ENCODE measurements at regions not wholly inside any gene's neighbourhood (a gene's known extent, or its start where the extent isn't known, plus 50 kb on each side); places are given as distances from the start of the nearest gene placed in this dataset.

DNA sequence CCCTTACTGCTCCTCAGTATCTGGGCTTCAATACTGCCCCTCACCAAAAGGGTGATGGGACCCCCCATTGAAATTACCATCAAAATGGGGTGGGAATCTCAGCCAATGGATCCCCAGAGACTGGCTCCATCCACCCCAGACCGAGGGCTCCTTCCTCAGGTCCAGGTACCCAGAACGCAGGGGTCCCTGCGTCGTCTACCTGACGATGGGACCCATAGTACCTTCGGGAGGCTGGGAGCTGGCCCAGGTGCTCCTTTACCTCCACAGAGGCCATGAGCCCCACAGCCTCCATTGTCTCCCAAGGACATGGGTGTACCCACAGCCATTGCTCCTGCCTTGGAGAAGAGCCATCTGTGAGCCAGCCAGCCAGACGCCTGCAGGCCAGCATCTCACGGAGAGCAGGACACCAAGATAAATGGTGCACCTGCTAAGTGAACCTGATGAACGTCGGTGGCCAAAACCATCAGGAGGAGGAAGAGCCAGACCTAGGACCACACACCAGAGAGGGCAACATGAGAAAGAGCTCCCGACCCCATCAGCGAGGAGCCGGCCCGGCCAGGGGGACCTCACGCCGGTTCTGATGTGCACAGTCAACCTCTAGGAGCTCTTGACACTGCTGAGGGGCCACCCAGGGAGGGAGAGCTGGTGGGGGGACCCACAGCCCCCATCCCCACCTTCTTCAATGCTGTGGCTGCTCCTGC, 156.8 kb upstream of the SOX1 start:
- DNase-seq (ENCODE audit: low spot score): no peak

DNA sequence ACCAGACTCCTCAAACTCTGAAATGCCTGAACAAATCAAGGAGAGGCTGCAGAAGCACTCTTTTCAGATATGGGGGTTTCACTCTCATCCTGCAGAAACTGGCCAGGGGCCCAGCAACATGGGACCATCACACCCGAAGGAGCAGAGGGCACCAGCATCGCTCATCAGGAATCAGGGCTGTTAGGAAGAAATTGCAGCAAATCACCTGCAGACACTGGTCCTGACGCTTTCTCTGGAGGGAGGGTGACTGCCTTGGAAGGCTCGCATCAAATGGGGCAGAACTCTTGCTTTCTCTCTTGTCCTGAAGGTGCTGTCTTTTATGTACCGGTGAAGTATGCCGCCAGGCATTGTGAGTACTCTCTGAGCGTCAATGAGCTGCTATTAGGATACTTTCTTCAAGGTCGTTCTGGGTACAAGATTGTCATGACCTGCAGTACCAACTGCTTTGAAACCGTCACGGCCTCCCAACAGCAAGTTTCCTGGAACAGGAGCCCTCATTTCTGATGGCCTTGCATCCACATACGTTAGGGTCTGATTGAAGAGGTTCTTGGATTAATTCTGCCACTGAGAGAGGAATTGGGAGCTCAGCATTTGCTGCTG, 155.7 kb upstream of the SOX1 start:
- no peak for DNase-seq (ENCODE audit: low spot score)

DNA sequence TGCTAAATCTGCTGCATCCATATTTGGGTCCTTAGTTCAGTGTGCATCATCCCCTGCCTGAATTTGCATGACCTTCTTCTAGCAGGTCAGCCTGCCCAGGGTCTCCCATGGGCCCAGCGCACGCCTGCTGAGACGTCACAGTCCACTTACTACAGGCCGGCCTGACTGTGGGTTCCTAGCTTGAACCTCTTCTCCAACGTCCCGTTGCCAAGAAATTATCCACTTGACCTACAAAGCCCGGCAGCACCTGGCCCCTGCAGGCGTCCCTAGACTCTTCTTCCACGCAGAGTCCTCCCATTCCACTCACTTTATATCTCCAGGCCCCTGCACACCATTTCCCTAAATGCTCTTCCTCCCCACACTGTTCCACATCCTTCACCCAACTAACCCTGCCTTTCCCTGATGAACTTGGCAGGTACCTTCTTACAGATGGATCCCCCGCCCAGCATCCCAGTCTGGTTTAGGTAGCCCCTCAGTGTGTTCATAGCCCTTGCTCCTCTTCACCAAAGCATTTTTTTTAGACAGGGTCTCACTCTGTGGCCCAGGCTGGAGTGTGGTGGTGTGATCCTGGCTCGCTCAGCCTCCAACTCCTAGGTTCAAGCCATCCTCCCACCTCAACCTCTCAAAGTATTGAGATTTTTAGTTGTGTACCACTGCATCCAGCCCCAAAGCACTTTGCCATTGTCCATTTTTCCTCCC, 155.0 kb upstream of the SOX1 start:
- no peak for DNase-seq (ENCODE audit: low spot score)

DNA sequence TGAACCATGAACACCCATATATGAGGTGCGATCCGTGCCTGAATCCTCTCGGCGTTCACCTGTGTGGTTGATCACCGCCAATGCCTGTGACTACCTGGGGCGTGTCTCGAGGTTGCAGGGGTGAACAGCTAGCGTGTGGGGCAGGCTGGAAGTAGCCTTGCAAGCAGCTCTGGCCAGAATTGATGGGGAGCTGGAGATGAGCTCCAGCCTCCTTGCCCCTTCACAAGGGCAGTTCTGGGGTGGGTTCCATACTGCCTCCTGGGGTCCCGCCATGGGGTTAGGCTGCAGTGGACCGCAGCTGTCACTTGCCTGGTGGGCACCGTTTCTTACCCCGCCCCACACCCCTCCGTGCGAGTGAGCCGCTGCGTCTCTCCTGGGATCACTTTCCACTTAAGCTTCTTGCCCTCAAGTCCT, 154.5 kb upstream of the SOX1 start:
- no peak for DNase-seq (ENCODE audit: low spot score)

DNA sequence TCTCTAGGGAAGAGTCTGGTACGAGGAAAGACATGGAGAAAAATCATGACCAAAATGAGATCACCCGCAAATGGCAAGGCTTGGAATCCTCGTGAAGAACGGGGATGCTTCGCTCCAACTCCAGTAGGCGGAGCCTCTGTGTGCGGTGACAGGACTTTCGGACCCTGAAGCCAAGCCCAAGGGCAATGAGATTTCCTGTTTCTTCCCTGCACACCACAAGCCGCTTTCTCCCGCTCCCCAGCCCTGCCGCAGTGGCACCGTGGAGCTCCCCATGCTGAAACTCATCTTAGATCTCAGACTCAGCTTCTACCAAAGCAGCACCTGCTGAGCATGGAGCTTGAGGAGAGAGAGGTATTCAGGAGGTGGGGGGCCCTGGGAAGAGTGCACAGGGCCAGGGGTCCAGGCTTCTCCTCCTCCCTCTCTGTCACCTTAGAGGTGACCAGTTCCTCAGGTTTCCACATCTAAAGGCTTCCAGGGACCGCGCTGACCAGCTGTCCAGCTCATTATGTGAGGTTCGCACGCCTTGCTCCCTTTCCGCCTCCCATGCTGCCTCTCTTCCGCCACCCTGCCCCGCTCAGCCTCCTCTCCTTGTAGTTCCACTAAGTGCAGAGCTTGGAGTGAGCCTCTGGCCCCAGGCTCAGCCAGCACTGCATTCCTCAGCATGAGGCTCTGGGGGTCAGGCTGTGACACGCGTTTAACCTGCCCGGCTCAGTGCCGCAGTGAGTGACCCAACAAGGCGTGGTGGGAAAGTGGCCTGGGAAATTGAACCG, 153.8 kb upstream of the SOX1 start:
- no peak for DNase-seq (ENCODE audit: low spot score)

DNA sequence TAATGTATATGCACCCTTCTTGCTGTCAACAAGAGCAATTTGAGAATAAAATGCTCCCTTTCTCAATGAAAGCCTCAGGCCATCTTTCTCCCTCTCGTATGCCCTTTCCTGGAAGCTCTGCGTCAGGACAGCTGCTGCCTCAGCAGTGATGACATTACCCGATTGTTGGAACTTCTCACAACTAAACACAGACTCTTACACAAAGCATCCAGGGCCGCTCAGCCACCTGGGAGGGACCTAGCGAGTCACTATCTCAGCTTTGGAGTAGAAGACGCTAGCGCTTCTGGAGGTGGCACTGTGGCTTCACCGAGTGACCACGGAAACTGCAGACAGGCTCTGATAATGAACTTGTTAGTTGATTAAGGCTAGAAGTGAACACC, 153.2 kb upstream of the SOX1 start:
- no peak for DNase-seq (ENCODE audit: low spot score)

DNA sequence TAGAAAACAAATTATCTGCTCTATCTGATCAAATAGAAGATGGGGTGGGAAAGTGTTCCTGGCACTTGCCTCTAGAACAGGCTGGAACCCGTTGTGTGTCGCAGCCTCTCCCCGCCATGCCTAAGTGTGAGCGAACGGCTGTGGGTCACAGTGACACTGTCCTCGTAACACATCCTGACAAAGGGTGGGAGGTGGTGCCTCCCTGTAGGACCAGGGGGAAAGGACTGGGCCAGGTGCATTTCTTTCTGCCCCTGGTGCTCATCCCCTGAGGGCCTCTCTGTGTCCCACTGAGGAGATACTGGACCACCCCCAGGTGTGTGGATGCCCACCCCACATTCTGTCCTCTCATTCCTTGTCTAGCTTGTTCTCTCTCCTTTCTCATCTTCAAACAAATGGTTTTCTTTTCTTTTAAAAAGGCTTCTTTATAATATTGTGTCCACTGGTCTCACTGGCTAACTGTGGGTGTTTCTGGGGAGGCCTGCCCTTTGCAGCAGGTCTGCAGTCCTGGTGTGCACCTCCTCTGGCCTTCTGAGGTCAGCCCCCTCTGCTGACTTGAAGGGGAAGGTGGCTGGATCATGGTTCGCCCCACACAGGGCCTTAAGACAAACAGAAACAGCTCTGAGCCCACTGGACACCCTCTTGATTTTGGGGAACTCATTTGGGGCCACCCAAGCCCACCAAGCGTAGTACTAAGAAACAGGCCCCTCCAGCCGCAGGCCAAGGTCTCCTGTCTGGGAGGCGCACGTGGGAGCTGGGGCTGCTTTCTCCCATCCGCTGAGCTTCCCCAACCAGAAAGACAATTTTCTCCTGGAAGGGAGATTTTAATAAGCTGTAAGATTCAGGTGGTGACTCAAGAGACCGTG, 152.5 kb upstream of the SOX1 start:
- no peak for DNase-seq (ENCODE audit: low spot score)

DNA sequence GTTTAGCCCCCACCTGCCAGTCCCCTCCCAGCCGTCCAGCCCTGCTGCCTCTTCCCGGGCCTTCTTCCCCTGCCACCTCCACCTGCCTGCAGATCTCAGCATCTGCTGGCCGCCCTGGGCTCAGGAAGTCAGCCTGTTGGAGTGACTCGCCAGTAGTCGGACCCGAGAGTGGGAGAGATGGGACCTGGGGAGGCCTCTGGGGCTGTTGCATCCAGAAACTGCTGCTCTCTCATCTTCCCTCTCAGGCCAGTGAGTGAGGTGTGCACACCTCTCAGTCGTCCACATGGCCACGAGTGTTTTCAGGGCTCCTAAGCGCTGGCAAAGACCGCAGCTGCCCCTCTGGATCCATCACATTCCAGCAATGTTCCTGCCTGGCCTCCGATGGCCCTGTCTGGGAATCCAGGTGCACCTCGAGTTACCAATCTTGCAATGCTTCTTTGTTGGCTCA, 151.8 kb upstream of the SOX1 start:
- no peak for DNase-seq (ENCODE audit: low spot score)

DNA sequence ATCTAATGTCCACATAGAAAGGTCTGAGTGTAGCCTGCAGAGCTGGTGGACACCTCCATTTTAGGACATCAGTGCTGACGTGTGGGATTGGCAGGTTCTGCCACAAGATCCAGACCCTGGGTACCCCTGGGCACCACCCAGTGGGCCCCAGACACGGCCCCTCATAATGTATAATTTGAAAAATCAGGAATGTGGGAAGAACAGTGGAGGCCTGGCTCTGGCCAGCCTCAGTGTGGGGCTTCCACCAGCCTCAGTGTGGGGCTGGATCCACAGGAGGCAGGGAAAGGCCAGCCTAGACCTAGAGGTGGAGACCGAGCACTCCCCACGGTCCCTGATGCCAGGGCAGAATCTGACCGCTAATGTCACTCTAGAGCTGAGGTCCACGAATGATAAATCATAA, 150.7 kb upstream of the SOX1 start:
- no peak for DNase-seq (ENCODE audit: low spot score)

DNA sequence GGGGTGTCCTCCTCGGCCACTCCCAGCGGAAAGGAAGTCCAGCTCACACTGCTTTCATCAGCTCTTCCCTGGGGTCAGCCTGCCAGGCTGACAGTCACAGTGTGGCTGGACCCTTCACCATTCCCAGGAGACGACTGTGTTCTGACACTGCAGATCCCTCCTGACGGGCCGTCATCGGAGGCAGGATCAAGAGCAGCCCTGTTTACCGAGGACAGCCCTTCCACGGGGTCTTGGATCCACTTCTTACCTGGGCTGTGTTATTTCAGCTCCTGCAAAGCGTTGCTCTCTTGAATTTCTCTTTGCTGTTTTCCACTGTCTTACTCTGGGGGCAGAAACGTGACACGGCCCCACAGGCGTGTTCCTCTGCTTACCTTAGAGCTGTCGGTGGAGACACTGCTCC, 149.9 kb upstream of the SOX1 start:
- DNase-seq (ENCODE audit: low spot score): no peak

DNA sequence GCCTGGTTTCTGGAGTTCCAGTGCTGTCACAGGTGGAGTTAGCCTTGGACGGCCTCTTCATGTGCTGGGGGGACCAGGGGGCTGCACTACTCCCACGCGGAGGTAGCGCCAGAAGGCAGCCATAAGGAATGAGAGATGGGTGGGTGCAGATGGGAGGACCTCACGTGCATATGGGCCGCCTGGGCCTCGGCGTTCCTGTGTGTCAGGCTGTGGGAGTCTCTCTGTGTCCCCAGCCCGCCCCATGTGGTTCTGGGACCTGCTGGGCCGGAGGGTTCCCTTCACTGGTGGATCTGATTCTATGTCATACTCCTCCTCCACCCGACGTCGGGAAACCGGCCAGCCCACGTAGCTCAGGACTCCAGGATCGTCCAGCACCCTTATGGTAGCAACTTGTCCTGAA, 149.0 kb upstream of the SOX1 start:
- DNase-seq (ENCODE audit: low spot score): no peak

DNA sequence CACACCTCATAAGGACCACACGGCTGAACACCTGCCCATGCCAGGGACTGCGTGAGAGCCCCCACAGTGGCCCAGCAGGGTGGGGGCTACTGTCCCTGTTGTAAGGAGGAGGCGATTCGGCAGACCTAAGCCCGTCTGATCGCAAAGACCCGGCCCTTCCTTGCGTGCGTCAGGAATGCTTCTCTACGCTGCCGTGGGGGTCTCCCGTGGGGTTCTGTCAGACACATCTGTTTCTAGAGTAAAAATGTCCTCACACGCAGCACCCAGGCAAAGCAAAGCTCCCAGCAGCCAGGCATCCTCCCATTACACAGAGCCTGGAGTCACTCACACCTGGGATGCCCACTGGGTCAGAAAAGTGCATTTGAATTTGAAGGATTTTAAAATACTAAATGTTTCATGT, 147.7 kb upstream of the SOX1 start:
- no peak for DNase-seq (ENCODE audit: low spot score)

DNA sequence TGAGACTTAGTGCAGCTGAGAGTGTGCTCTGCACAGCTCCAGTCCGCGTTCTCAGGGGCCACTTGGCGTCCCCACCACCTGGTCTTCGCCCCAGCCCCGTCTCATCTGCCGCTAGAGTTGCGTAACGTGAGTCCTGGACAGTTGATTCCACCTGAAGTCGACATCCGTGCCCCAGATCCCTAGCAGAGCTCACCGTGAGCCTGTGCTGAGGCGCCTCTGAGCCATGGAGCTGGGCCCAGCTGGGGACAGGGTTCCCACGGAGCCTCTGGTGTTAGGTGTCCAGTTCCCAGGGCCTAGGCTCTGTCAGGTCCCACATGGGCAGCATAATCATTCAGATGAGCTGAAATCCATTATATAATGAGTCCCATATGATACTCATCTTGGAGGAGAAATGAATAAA, 147.1 kb upstream of the SOX1 start:
- no peak for DNase-seq (ENCODE audit: low spot score)

DNA sequence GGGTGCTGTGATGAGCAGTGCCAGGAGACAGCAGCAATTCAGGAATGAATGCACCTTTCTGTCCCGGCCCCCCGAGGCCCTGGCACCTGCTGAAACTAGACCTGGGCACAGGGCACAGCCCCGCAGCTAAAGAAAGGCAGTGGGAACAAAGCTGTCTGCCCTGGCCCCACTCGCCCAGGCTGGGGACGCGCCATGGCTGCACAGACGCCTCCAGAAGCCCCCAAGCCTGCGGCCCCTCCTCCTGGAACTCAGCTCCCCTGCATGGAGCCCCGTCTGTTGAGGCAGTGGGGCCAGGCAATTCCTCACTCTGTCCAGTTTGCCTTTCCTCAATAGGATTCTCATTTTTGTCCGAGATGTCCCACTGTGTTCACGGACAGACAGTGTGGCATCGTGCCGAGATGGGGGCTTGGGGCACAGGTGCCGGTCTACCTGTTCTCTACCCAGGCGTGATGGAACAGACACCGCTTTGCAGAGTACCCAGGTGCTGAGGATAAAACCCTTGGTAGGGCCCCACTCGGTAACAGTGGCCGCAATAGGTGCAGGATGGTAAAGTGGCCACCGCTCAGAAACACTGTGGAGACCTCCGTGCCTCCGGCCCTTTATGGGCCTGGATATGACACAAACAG, 146.5 kb upstream of the SOX1 start:
- DNase-seq (ENCODE audit: low spot score): no peak

DNA sequence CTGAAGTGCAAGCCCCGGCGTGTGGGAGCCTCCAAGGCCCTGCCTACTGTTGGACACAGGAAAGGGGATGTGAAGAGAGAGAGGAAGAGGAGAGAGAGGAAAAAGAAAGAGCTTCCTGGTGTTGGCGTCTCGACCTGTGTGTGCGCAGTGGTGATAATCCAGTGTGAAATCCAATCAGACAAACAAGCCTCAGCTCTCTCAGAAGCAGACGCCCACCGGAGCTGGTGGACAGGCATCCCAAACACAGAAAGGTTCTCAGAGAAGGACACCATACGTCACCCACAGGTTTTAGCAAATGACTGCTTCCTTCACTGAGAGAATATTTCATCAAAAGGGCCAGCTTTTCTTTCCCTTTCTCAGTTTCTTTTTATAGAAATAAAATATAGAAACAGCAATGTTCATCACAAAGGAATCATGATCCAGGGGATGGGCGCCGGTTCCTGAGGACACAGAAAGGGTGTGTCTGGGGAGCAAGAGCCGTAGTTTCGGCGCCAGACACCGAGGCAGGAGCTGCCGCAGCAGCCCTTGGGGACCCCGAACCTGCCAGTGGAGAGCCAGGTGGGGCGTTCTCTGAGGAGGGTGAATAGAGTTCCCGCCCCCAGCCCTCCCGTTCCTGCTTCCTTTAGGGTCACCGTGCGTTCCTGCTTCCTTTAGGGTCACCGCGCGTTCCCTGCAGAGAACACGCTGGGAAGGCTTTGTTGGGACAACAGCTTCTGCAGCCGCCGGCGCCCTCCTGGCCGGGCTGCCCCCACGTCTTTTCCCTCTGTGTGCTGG, 145.8 kb upstream of the SOX1 start:
- DNase-seq (ENCODE audit: low spot score): no peak

DNA sequence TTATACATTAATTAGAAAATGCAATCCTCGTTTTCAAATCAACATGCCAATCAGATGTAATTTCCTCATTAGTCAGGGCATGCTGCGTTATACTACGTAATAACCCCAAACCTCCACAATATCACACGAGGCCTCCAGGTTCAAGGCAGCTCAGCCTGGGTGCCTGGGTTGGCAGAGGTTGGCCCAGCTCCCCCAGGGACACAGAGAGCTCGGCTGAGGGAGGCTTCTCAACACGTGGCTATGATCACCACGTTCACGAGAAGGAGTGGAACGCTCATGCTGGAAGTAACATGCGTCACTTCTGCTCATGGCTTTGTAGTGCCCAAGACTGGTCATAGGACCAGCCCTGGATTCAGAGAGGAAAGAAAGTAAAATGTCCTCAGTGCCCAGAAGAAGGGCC, 144.9 kb upstream of the SOX1 start:
- no peak for DNase-seq (ENCODE audit: low spot score)

DNA sequence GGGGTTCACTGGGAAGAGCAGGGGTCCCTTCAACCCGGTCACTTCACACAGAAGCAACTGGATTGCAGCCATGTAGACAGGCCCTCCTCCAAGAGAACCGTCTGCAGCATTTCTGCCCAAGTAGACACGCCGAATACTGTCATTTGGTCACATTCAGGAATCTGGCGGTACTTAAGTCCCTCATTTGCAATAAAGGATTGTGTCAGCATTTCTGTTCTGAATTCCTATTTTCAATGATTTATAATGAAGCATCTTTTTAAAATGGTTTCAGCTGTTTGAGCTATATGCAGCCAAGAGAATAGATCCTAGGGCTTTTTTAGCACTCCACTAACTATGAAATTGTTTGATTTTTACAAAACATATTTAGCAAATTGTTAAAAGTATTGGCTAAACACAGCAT, 143.5 kb upstream of the SOX1 start:
- DNase-seq (ENCODE audit: low spot score): no peak

DNA sequence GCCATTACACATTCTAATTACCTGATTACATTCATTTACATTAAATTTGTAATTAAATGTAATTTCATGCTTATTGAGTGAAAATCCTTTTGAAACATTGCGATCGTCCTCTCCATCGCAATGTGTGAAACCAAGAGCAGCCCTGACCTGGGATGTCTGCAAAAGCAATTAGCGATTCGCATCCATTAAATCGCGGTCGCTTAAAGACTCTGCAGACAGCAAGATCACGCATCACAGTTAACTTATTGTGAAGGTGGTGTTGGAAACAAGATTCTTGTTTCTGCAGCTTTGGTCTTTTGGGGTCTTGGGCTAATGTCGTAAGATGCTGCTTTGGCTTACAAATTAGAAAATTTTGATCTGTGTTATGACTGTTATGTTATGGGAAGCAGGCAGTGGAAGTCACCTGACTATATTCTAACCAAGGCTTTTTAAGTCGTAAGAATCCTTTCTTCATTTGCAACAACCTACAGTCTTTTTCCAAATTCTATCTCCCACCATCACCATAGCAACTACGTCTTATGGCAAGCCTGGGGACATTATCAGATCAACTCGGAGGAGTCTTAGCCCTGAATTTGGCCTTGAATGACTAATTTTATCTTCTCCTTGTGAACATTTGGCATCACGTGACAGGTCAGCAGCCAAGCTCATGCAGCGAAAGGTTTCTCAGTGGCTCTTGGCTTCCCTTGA, 142.8 kb upstream of the SOX1 start:
- DNase-seq (ENCODE audit: low spot score): no peak

DNA sequence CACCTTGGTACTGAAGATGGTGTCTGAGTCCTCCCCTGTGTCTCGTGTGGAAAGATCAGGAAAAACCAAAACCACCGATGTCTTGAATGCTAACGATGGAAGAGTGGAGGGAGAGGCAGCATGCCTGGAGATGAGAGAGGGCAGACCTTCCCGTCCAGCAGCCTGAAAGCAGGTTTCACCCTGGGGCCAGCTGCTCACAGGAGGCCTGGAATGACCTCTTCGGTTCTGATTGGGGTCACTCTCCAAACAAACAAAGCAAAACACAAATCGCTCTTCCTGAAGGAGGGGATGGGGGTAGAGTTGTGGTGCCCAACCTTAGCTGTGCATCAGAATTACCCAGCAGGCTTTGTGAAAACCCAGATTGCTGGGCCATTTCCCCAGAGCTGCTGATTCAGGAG, 142.3 kb upstream of the SOX1 start:
- no peak for DNase-seq (ENCODE audit: low spot score)

All from kidney tubule cell (primary cell).